A673 (cell line): ENCODE measurements at regions not wholly inside any gene's neighbourhood (a gene's known extent, or its start where the extent isn't known, plus 50 kb on each side); places are given as distances from the start of the nearest gene placed in this dataset.

Source experiments
- BruUV-seq: library from RNA; stranded (reverse); fragments of 400-500 nt; replicated peaks from 2 replicates; lab custom pipeline; 2021; lab: Mats Ljungman, UMichigan
- CTCF ChIA-PET: fragments of 300-600 bp; sonication (Branson Sonifier 250); formaldehyde crosslinking; loops from one replicate; lab custom pipeline; 2022; ENCODE audit warnings: antibody characterized with exemption; lab: Charles Lee
- POLR2A ChIA-PET: fragments of 300-600 bp; sonication (Branson Sonifier 250); formaldehyde crosslinking; loops from one replicate; lab custom pipeline; 2022; ENCODE audit warnings: antibody characterized with exemption; ENCODE audit not compliant: low non-redundant PET; lab: Charles Lee
- DNase-seq: peaks from one replicate; pipeline ENCODE4 v3.0.0-alpha.2; 2015; ENCODE audit warnings: low spot score
- H3K27ac ChIP-seq: fragments of 200-600 bp; sonication (generic); 2 replicates; pipeline ENCODE4 v1.5.1; 2016; ENCODE audit warnings: mixed run types, low read depth, mild to moderate bottlenecking, mixed read lengths, antibody characterized with exemption, low read length; ENCODE audit not compliant: poor library complexity, severe bottlenecking
- H3K27me3 ChIP-seq: fragments of 200-600 bp; sonication (generic); replicated peaks from 2 replicates; pipeline ENCODE4 v1.6.1; 2017; ENCODE audit warnings: mixed run types, low read depth, mild to moderate bottlenecking, mixed read lengths, antibody characterized with exemption, low read length; ENCODE audit not compliant: insufficient read depth, poor library complexity
- H3K36me3 ChIP-seq: fragments of 200-600 bp; sonication (generic); 2 replicates; pipeline ENCODE4 v1.6.1; 2016; ENCODE audit warnings: mixed run types, mild to moderate bottlenecking, mixed read lengths, antibody characterized with exemption, low read length; ENCODE audit not compliant: insufficient read depth, poor library complexity, severe bottlenecking
- H3K4me1 ChIP-seq: fragments of 200-600 bp; sonication (generic); 2 replicates; pipeline ENCODE4 v1.6.1; 2017; ENCODE audit warnings: mixed run types, mild to moderate bottlenecking, mixed read lengths, antibody characterized with exemption, low read length; ENCODE audit not compliant: insufficient read depth, poor library complexity, severe bottlenecking
- H3K4me3 ChIP-seq: fragments of 200-600 bp; sonication (generic); 2 replicates; pipeline ENCODE4 v1.5.1; 2016; ENCODE audit warnings: low read depth, mixed run types, mild to moderate bottlenecking, mixed read lengths, low read length; ENCODE audit not compliant: poor library complexity, severe bottlenecking
- H3K9me3 ChIP-seq: fragments of 200-600 bp; sonication (generic); 2 replicates; pipeline ENCODE4 v1.6.1; 2016; ENCODE audit warnings: mixed run types, low read depth, mild to moderate bottlenecking, mixed read lengths, antibody characterized with exemption, low read length; ENCODE audit not compliant: poor library complexity, severe bottlenecking
- EZH2 ChIP-seq: fragments of 200-600 bp; sonication (generic); IDR thresholded peaks from 2 replicates; pipeline ENCODE4 v1.6.1; 2017; ENCODE audit warnings: borderline replicate concordance, low read depth, mild to moderate bottlenecking, mixed read lengths, antibody characterized with exemption, low read length; ENCODE audit not compliant: poor library complexity, severe bottlenecking
- intact Hi-C: fragments of 100-400 bp; cut with micrococcal nuclease; formaldehyde crosslinking; loops from one replicate; pipeline ENCODE4 v1.10.0; 2022; ENCODE audit not compliant: unreplicated experiment
- TF ChIP-seq, protein P1 (sequence below): fragments of 300-800, 200-600 bp; sonication (generic); conservative IDR thresholded peaks from 2 replicates; pipeline ENCODE4 v1.5.1; 2017; ENCODE audit warnings: low read depth, mild to moderate bottlenecking, antibody characterized with exemption, low read length, moderate library complexity, mixed read lengths

DNA sequence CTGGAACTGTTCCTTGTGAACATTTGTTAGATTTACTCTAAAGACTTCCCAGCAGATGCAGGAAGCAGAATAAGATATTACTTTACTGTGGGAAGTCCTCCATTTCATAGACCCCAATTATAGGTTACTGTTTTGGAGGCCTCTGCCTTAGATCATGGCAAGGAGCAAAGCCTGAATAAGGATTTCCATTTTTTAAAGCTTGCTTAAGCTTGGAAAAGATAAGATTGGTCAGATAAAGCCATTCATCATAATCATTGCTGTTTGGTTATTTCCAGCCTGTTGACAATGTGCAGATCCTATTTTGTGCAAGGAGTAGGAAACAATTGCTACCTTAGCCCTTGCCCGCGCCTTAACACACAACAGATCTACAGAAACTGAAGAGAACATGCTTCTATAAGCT lies 129.5 kb upstream of the ITGA1 start:
- ChIA-PET CTCF (no interaction called here), POLR2A (no interaction called here)
- intact Hi-C loops: loop anchor here (5.0 to 10.0 kb wide), 4 partner anchors 96 to 1273 kb away; partner anchors contain the start of gene ISL1
- Histone ChIP-seq H3K27me3 (no peaks in the 10 kb centered on the region), H3K9me3 (no peaks in the 10 kb centered on the region), H3K27ac (no peak overlapping the region), H3K4me1 (peaks cover 13% of the 10 kb centered on the region), H3K4me3 (no peak overlapping the region), H3K36me3 (no peaks in the 10 kb centered on the region)
- DNase-seq: no peak
- no TSS peak for BruUV-seq
- TF ChIP-seq EZH2: no peak
- TF ChIP-seq, protein P1, sequence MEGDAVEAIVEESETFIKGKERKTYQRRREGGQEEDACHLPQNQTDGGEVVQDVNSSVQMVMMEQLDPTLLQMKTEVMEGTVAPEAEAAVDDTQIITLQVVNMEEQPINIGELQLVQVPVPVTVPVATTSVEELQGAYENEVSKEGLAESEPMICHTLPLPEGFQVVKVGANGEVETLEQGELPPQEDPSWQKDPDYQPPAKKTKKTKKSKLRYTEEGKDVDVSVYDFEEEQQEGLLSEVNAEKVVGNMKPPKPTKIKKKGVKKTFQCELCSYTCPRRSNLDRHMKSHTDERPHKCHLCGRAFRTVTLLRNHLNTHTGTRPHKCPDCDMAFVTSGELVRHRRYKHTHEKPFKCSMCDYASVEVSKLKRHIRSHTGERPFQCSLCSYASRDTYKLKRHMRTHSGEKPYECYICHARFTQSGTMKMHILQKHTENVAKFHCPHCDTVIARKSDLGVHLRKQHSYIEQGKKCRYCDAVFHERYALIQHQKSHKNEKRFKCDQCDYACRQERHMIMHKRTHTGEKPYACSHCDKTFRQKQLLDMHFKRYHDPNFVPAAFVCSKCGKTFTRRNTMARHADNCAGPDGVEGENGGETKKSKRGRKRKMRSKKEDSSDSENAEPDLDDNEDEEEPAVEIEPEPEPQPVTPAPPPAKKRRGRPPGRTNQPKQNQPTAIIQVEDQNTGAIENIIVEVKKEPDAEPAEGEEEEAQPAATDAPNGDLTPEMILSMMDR: no peak

DNA sequence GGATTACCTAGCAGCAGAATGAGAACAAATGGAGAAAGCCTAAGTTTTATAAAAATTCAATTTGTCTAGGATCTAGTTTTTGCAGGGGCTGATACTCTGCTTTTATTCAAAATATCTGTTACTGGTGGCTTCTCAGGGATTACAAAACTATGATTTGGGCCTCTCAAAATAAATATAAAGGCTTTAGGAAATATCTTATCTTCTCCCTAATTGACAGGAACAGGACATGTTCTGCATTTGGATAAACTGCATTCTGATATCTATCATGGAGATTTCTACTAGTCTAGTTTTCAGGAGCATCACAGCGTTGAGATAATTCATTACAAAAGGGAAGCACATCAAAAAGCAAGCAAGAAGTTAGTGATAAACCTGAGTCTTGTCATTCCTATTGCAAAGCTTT lies 127.1 kb upstream of the ITGA1 start:
- DNase-seq: no peak
- intact Hi-C loops: loop anchor here (5.0 kb wide), 1 partner anchor 257 kb away; no protein-coding TSS in a partner anchor
- POLR2A ChIA-PET: no interaction called here
- Histone ChIP-seq H3K27me3 (no peaks in the 10 kb centered on the region), H3K36me3 (no peaks in the 10 kb centered on the region), H3K27ac (no peak overlapping the region), H3K4me1 (peaks cover 8% of the 10 kb centered on the region), H3K9me3 (no peaks in the 10 kb centered on the region), H3K4me3 (no peak overlapping the region)
- TF ChIP-seq, protein P1: no peak
- TF ChIP-seq EZH2: no peak
- CTCF ChIA-PET: no interaction called here
- no TSS peak for BruUV-seq

DNA sequence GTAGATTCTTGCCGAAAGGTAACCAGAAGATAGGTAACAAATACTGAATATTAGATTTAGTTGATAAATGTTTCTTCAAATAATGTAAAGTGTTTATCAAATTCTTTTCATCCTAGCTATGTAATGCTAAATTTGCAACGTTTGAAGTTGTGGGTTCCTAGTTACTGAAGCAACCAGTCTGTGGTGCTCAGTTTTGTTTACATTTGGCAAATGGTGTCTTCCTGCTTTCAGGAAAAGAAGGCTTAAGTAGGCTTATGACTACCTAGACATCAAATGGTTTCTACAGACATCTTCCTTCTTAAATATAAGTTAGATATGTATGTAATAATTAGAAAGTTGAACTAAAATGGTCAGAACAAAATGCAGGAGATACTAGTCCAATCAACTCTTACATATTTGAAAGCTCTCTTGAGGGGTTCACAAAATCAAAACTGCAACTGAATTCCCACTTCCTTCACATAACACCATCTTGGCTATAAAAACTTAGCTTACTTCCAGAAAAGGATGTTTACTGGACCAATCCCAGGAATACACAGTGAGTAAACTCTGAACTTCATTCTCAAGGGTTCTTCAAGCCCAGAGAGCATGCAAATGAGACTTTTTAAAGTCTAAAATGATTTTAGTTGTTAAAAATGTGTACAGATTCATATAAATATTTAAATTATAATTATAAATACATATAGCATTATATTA lies 125.7 kb upstream of the ITGA1 start:
- intact Hi-C loops: loop anchor here (5.0 kb wide), 1 partner anchor 255 kb away; no protein-coding TSS in a partner anchor
- POLR2A ChIA-PET: no interaction called here

More for the DNA sequence above, 125.7 kb upstream of the ITGA1 start:
- no peak overlapping the region for H3K4me3 ChIP-seq
- DNase-seq: no peak
- no peaks in the 10 kb centered on the region for H3K9me3 ChIP-seq
- no peaks in the 10 kb centered on the region for H3K27me3 ChIP-seq
- TF ChIP-seq, protein P1: no peak
- TF ChIP-seq EZH2: no peak
- BruUV-seq: no TSS peak
- CTCF ChIA-PET: no interaction called here
- H3K36me3 ChIP-seq: no peaks in the 10 kb centered on the region
- H3K27ac ChIP-seq: no peak overlapping the region
- peaks cover 1% of the 10 kb centered on the region for H3K4me1 ChIP-seq
